MCF 10A (cell line): ENCODE measurements at regions not wholly inside any gene's neighbourhood (a gene's known extent, or its start where the extent isn't known, plus 50 kb on each side); places are given as distances from the start of the nearest gene placed in this dataset.

ENCODE experiments used
- BruUV-seq: library from RNA; stranded (reverse); fragments of 400-500 nt; replicated peaks from 2 replicates; lab custom pipeline; 2021; lab: Mats Ljungman, UMichigan
- CTCF ChIA-PET: fragments of 300-600 bp; sonication (Branson Sonifier 250); formaldehyde crosslinking; extraction: SDS; loops from one replicate; lab custom pipeline; 2021; ENCODE audit warnings: antibody characterized with exemption, inconsistent platforms; lab: Yijun Ruan, JAX
- POLR2A ChIA-PET: fragments of 300-600, 350-650 bp; sonication (Branson Sonifier 250); formaldehyde crosslinking; extraction: SDS; loops from one replicate; lab custom pipeline; 2020; ENCODE audit warnings: antibody characterized with exemption, inconsistent platforms; lab: Yijun Ruan, JAX
- DNase-seq: peaks from one replicate; pipeline ENCODE4 v3.0.0-alpha.2; 2018; ENCODE audit not compliant: unreplicated experiment
- H3K27ac Mint-ChIP-seq: one replicate; pipeline ENCODE4 v1.8.0; 2022; ENCODE audit warnings: mild to moderate bottlenecking, low read depth, mixed read lengths; ENCODE audit not compliant: unreplicated experiment
- H3K27me3 Mint-ChIP-seq: one replicate; pipeline ENCODE4 v1.8.0; 2022; ENCODE audit warnings: mixed read lengths; ENCODE audit not compliant: insufficient read depth, unreplicated experiment
- H3K36me3 Mint-ChIP-seq: one replicate; pipeline ENCODE4 v1.8.0; 2022; ENCODE audit warnings: mild to moderate bottlenecking, moderate library complexity, mixed read lengths; ENCODE audit not compliant: insufficient read depth, unreplicated experiment
- H3K4me1 Mint-ChIP-seq: one replicate; pipeline ENCODE4 v1.8.0; 2022; ENCODE audit warnings: mixed read lengths; ENCODE audit not compliant: insufficient read depth, unreplicated experiment
- H3K4me3 Mint-ChIP-seq: one replicate; pipeline ENCODE4 v1.8.0; 2022; ENCODE audit warnings: mild to moderate bottlenecking, moderate library complexity, mixed read lengths; ENCODE audit not compliant: unreplicated experiment
- H3K9me3 Mint-ChIP-seq: one replicate; pipeline ENCODE4 v1.8.0; 2022; ENCODE audit warnings: mixed read lengths; ENCODE audit not compliant: unreplicated experiment
- intact Hi-C: fragments of 100-400 bp; cut with micrococcal nuclease; formaldehyde crosslinking; loops from 2 replicates; pipeline ENCODE4 v1.14.1; 2022
- TF ChIP-seq, protein P1 (sequence below): fragments of 200-600 bp; IDR thresholded peaks from one replicate; pipeline ENCODE4 v1.8.0; 2022; ENCODE audit warnings: antibody characterized with exemption, mild to moderate bottlenecking; ENCODE audit not compliant: unreplicated experiment

DNA sequence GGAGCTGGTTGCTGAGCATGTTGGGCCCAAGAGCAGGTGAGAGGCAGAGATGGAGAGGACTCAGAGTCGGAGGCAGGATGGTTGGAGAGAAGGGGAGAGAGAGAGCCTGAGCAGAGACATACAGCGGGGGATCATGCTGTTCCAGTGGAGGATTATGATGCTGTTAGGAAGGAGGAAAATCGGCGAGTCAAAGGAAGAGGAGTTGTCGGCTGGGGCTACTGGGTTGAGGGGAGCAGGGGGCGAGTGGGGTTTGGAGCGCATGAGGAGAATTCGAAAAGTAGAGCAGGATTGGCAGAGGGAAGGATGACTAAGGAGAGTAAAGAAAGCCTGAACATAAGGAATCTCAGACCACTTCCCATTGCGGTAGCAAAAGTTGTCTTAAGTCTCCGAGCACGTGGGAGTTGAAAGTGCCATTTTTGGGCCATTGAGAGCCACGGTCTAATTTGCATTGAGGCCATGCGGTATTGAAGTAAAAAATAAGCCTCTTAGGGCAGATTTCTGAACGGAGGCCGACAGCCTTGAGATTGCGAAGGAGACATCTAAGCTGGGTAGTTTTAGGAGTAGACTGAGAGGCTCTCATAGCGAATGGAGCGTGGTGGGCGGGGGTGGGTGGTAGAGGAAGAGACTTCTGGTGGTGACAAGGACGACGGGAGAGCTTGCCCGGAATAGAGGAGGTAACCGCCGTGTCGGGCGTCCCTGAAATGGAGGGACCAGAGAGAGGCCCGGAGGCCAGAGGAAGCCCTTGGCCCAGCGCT, 140.4 kb upstream of the ETV3 start:
- POLR2A ChIA-PET: no interaction called here
- H3K9me3 Mint-ChIP-seq: no peaks in the 10 kb centered on the region
- no TSS peak for BruUV-seq
- H3K4me3 Mint-ChIP-seq: no peak overlapping the region
- CTCF ChIA-PET: interaction anchor here (0.7 to 0.8 kb wide), 3 partner anchors 16 to 1528 kb away, joined by 3 to 4 read pairs (median 3); no protein-coding TSS in a partner anchor
- H3K27me3 Mint-ChIP-seq: peaks cover 29% of the 10 kb centered on the region
- H3K27ac Mint-ChIP-seq: no peak overlapping the region
- no peaks in the 10 kb centered on the region for H3K36me3 Mint-ChIP-seq
- DNase-seq: no peak
- intact Hi-C loops: no loop called here
- TF ChIP-seq, protein P1, sequence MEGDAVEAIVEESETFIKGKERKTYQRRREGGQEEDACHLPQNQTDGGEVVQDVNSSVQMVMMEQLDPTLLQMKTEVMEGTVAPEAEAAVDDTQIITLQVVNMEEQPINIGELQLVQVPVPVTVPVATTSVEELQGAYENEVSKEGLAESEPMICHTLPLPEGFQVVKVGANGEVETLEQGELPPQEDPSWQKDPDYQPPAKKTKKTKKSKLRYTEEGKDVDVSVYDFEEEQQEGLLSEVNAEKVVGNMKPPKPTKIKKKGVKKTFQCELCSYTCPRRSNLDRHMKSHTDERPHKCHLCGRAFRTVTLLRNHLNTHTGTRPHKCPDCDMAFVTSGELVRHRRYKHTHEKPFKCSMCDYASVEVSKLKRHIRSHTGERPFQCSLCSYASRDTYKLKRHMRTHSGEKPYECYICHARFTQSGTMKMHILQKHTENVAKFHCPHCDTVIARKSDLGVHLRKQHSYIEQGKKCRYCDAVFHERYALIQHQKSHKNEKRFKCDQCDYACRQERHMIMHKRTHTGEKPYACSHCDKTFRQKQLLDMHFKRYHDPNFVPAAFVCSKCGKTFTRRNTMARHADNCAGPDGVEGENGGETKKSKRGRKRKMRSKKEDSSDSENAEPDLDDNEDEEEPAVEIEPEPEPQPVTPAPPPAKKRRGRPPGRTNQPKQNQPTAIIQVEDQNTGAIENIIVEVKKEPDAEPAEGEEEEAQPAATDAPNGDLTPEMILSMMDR: no peak
- no peaks in the 10 kb centered on the region for H3K4me1 Mint-ChIP-seq

DNA sequence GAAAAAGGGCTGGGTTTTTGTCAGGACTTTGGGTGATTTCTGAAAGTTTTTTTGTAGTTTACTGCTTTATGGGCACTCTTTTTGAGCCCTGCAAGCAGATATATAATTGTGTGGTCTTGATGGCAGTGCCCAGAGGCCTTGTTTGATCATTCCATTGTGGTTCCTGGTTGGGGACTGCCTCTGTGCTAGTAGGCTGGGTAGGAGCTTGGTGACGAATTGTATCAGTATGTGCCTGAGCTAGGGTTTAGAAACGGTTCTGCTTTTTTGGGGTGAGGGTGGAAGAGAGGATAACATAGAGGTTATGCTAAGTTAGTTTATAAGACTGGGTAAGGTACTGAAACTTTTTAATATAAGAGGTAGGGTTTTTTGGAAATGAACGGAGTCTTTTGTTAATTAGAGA, 139.7 kb upstream of the ETV3 start:
- CTCF ChIA-PET: interaction anchor here (0.7 to 0.8 kb wide), 3 partner anchors 16 to 1528 kb away, joined by 3 to 4 read pairs (median 3); no protein-coding TSS in a partner anchor
- no TSS peak for BruUV-seq
- TF ChIP-seq, protein P1: no peak

DNA sequence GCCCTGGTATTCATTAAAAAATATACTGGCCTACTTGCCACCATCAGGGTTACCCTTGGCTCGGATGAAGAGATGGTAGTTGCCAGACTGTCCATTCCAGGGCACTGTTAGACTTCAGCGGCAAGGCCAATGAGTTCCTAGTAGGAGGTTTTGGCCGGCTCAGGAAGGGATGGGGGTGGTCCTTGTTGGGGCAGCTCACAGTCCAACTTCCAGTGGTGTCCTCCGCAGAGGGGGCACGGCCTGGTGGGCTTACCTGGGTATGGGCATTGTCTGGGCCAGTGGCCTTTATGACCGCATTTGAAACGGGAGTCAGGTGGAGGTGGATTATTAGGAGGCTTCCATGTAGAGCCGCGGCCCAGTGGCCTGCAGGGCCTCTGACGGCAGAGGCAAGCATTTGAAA, 139.1 kb upstream of the ETV3 start:
- TF ChIP-seq, protein P1: no peak

More for the DNA sequence above, 139.7 kb upstream of the ETV3 start:
- POLR2A ChIA-PET: no interaction called here
- H3K4me1 Mint-ChIP-seq: no peaks in the 10 kb centered on the region
- no peak overlapping the region for H3K27ac Mint-ChIP-seq
- DNase-seq: no peak
- no peak overlapping the region for H3K4me3 Mint-ChIP-seq
- no peaks in the 10 kb centered on the region for H3K36me3 Mint-ChIP-seq
- H3K9me3 Mint-ChIP-seq: no peaks in the 10 kb centered on the region
- intact Hi-C loops: no loop called here
- H3K27me3 Mint-ChIP-seq: peaks cover 23% of the 10 kb centered on the region

DNA sequence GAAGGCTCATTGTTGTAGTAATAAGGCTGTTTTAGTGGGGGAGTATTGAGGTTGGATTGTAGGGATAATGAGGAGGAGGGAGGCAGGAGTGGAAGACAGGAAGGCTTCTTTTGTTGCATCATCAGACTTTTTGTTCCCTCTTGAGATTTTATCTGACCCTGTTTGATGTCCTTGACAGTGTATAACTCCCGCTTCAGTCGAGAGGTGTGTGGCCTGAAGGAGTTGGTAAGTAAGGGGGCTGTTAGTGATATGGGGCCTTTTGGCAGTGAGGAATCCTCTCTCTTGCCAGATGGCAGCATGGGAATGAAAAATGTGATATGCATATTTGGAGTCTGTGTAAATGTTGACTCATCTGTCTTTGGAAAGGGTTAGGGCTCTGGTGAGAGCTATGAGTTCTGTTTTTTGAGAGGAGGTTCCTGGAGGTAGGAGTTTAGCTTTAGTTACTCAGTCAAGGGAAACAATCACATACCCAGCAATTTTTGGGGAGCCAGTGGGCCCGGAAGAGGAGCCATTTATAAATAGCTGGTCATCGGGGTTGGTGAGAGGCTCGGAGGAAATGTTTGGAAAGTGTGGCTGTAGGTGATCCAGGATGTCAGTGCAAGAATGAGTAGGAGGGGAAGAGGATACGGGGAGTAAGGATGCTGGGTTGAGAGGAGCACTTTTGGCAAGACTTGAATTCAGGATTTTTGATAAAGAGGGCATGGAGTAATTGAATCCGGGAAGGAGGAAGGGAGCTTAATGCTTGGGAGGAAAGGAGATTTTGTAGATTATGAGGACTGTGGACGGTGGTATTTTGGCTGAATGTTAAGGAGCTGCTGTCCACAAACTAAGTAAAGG, 136.7 kb upstream of the ETV3 start:
- CTCF ChIA-PET: interaction anchor here (0.6 to 0.8 kb wide), 4 partner anchors 84 to 893 kb away, joined by 3 to 4 read pairs (median 4); no protein-coding TSS in a partner anchor
- Mint-ChIP-seq H3K9me3 (no peaks in the 10 kb centered on the region), H3K27ac (no peak overlapping the region), H3K4me1 (no peaks in the 10 kb centered on the region), H3K4me3 (no peak overlapping the region), H3K27me3 (no peaks in the 10 kb centered on the region), H3K36me3 (no peaks in the 10 kb centered on the region)
- intact Hi-C loops: no loop called here
- DNase-seq: peak; percentile 28
- POLR2A ChIA-PET: no interaction called here
- TF ChIP-seq, protein P1: no peak
- BruUV-seq: no TSS peak

More for the DNA sequence above, 139.1 kb upstream of the ETV3 start:
- Mint-ChIP-seq H3K27me3 (peaks cover 16% of the 10 kb centered on the region), H3K4me1 (no peaks in the 10 kb centered on the region), H3K36me3 (no peaks in the 10 kb centered on the region), H3K4me3 (no peak overlapping the region), H3K27ac (no peak overlapping the region), H3K9me3 (no peaks in the 10 kb centered on the region)
- ChIA-PET CTCF (no interaction called here), POLR2A (no interaction called here)
- DNase-seq: no peak
- intact Hi-C loops: no loop called here
- no TSS peak for BruUV-seq
